ENCODE measurements at regions not wholly inside any gene's neighbourhood (a gene's known extent, or its start where the extent isn't known, plus 50 kb on each side); places are given as distances from the start of the nearest gene placed in this dataset.

DNA sequence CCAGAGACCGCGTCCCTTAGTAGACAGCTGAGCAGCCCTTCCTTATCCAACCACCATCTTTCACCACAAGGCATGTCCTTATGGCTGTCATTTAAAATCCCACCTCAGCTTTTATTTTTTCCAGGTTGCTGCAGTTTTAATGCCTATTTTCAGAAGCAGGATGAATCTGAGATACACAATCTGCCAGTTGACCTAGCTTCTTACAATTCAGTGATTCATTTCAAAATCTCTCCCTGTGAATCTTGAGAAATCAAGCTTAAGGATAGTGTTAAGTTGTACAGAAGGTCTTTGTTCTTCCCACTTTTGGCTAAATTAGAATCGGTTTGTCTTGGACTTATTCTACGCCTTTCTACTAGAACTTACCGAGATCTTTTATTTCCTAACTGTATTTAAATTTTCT is 522.3 kb upstream of the CFAP20DC start:
- TF ChIP-seq, protein P1, sequence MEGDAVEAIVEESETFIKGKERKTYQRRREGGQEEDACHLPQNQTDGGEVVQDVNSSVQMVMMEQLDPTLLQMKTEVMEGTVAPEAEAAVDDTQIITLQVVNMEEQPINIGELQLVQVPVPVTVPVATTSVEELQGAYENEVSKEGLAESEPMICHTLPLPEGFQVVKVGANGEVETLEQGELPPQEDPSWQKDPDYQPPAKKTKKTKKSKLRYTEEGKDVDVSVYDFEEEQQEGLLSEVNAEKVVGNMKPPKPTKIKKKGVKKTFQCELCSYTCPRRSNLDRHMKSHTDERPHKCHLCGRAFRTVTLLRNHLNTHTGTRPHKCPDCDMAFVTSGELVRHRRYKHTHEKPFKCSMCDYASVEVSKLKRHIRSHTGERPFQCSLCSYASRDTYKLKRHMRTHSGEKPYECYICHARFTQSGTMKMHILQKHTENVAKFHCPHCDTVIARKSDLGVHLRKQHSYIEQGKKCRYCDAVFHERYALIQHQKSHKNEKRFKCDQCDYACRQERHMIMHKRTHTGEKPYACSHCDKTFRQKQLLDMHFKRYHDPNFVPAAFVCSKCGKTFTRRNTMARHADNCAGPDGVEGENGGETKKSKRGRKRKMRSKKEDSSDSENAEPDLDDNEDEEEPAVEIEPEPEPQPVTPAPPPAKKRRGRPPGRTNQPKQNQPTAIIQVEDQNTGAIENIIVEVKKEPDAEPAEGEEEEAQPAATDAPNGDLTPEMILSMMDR (conservative IDR thresholded peaks at IDR 0.05; ENCODE audit: low read depth, low read length): no peak
- no peak for TF ChIP-seq EZH2 (IDR thresholded peaks at IDR 0.05; ENCODE audit: borderline replicate concordance, low read depth, low read length, poor library complexity, severe bottlenecking)
